ENCODE measurements at regions not wholly inside any gene's neighbourhood (a gene's known extent, or its start where the extent isn't known, plus 50 kb on each side); places are given as distances from the start of the nearest gene placed in this dataset.

DNA sequence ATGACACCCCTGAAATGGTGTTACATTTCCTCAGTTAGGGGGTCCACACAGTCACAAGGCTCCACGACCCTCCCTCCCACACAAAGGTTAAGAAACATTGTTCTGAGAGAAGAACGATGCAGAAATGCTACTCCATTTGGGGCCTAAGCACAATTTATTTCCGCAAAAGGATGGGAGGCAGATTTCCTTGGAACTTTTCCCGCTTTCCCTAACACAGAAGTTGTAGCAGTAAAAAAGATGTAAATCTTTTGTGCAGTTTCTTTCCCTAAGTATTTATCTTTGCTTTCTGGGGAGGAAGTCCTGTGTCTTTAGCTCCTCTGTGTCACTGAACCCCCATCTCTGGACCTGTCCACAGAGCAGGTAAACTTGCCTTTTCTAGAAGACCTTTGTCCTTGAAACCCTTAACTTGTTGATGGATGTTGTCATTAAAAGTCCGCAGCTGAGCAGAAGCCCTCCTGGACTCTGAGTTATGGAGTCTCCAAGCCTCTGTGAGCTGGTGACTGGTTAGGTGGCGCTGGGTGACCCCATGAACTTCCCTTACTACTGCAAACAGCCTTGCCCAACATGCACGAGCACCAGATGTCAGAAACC is 67.2 kb upstream of the SHISA3 start:
- Histone ChIP-seq H4K20me1 (ENCODE audit: insufficient read depth) (no peaks in the 10 kb centered on the region), H3K9me2 (ENCODE audit: insufficient read depth) (no peaks in the 10 kb centered on the region), H3K27ac (no peak overlapping the region), H3F3A (ENCODE audit: insufficient read depth) (no peaks in the 10 kb centered on the region), H3K79me2 (ENCODE audit: insufficient read depth) (no peaks in the 10 kb centered on the region), H3K4me2 (ENCODE audit: unreplicated experiment) (no peak overlapping the region), H3K4me1 (ENCODE audit: insufficient read depth) (no peaks in the 10 kb centered on the region), H3K9ac (no peak overlapping the region), H3K27me3 (replicated peaks; ENCODE audit: insufficient read depth) (no peaks in the 10 kb centered on the region), H3K4me3 (no peak overlapping the region), H2AFZ (no peak overlapping the region), H3K9me3 (ENCODE audit: low read depth) (no peaks in the 10 kb centered on the region), H3K36me3 (ENCODE audit: low read depth) (no peaks in the 10 kb centered on the region)
- TF ChIP-seq EZH2phosphoT487 (IDR thresholded peaks at IDR 0.05; ENCODE audit: insufficient read depth, low read depth) = no peak
- no peak for TF ChIP-seq EZH2 (IDR thresholded peaks at IDR 0.05; ENCODE audit: insufficient read depth, poor library complexity, severe bottlenecking)
- whole genome bisulfite sequencing, 2 experiments (ENCODE audit: low coverage in 1 of 2, low lambda C conversion rate in 2 of 2, missing lambda C conversion rate in 2 of 2) = 26% methylated on average over 7 of the region's 7 CpGs
- DNase-seq = no peak
- in situ Hi-C loops (cut with MboI) = no loop called here

DNA sequence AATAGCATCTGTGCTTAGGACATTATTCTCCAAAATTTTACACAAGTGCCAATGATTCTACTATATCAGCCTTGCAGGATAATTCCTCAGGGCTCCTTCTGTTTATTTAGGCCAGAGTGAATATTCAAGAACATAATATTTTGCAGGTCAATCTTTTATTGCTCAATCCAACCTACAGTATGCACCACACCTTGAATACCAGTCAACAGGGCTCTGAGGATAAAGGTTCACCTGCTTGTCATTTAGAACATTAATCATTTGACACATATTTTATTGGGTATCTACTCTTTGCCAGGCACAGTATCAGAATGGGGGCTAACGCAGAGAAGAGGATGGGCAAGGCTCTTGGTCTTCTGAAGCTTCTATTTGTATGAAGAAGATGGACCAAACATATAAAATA is 66.2 kb upstream of the SHISA3 start:
- Histone ChIP-seq H3K27ac (no peak overlapping the region), H3K4me2 (ENCODE audit: unreplicated experiment) (no peak overlapping the region), H3F3A (ENCODE audit: insufficient read depth) (no peaks in the 10 kb centered on the region), H2AFZ (no peak overlapping the region), H4K20me1 (ENCODE audit: insufficient read depth) (no peaks in the 10 kb centered on the region), H3K79me2 (ENCODE audit: insufficient read depth) (no peaks in the 10 kb centered on the region), H3K9me2 (ENCODE audit: insufficient read depth) (no peaks in the 10 kb centered on the region), H3K4me3 (no peak overlapping the region), H3K4me1 (ENCODE audit: insufficient read depth) (no peaks in the 10 kb centered on the region), H3K36me3 (ENCODE audit: low read depth) (no peaks in the 10 kb centered on the region), H3K9ac (no peak overlapping the region), H3K9me3 (ENCODE audit: low read depth) (no peaks in the 10 kb centered on the region), H3K27me3 (replicated peaks; ENCODE audit: insufficient read depth) (no peaks in the 10 kb centered on the region)
- no peak for TF ChIP-seq EZH2 (IDR thresholded peaks at IDR 0.05; ENCODE audit: insufficient read depth, poor library complexity, severe bottlenecking)
- TF ChIP-seq EZH2phosphoT487 (IDR thresholded peaks at IDR 0.05; ENCODE audit: insufficient read depth, low read depth) = no peak
- in situ Hi-C loops (cut with MboI) = no loop called here
- 52 to 57% methylated on average over 1 of the region's 1 CpG for WGBS, 2 experiments (ENCODE audit: low coverage in 1 of 2, low lambda C conversion rate in 2 of 2, missing lambda C conversion rate in 2 of 2)
- no peak for DNase-seq

DNA sequence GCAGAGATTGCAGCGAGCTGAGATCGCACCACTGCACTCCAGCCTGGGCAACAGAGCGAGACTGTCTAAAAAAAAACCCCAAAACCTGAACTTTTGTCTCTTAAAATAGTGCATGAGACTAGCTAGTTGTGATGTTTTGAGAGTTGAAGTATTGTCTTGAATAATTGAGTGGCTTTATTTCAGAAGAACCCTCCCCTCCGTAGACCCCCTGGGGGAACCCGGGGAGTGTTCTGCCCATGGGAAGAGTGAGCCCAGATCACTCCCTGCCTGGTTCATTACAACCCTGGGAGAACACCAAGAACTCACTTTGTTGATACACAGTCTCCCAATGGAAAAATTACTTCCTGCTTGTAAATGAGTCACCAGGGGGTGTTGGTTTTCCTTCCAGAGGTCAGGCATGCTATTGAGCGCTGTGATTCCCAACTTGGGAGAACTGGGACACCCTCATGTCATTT is 65.3 kb upstream of the SHISA3 start:
- H3K9ac ChIP-seq = no peak overlapping the region
- no peaks in the 10 kb centered on the region for H3K27me3 ChIP-seq (replicated peaks; ENCODE audit: insufficient read depth)
- no peaks in the 10 kb centered on the region for H3K4me1 ChIP-seq (ENCODE audit: insufficient read depth)
- in situ Hi-C loops (cut with MboI) = no loop called here
- no peak overlapping the region for H3K27ac ChIP-seq
- H3K36me3 ChIP-seq (ENCODE audit: low read depth) = no peaks in the 10 kb centered on the region
- WGBS, 2 experiments (ENCODE audit: low coverage in 1 of 2, low lambda C conversion rate in 2 of 2, missing lambda C conversion rate in 2 of 2) = 60 to 69% methylated on average over 6 of the region's 6 CpGs
- H3K9me2 ChIP-seq (ENCODE audit: insufficient read depth) = no peaks in the 10 kb centered on the region
- no peak overlapping the region for H2AFZ ChIP-seq
- no peaks in the 10 kb centered on the region for H3F3A ChIP-seq (ENCODE audit: insufficient read depth)
- TF ChIP-seq EZH2 (IDR thresholded peaks at IDR 0.05; ENCODE audit: insufficient read depth, poor library complexity, severe bottlenecking) (no peak), EZH2phosphoT487 (IDR thresholded peaks at IDR 0.05; ENCODE audit: insufficient read depth, low read depth) (no peak)
- peak; percentile 1 for DNase-seq
- no peaks in the 10 kb centered on the region for H3K79me2 ChIP-seq (ENCODE audit: insufficient read depth)
- H3K9me3 ChIP-seq (ENCODE audit: low read depth) = no peaks in the 10 kb centered on the region
- no peaks in the 10 kb centered on the region for H4K20me1 ChIP-seq (ENCODE audit: insufficient read depth)
- no peak overlapping the region for H3K4me2 ChIP-seq (ENCODE audit: unreplicated experiment)
- H3K4me3 ChIP-seq = no peak overlapping the region

DNA sequence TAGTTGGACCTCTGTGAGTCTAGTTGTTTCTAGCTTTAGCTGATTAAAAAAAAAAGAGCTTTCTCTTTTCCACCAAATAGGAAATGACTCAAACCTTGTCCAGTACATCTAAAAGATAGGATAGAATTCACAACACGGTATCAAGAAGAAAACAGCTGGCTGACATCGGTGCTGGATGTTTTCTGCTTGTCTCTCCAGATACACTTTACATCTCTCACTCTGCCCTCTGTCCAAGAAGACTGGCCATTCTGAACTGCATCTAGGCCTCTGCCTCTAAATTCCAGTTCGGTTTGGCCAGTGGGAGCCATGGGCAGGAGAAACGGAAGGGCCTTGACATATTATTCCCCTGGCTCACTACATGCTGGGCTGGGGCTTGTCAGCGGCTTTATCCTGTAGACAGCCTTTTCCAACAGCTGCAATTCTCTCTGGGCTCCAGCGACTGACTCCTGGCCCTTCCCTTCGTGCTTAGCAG is 57.3 kb upstream of the SHISA3 start:
- Histone ChIP-seq H3K27ac (no peak overlapping the region), H3K4me2 (ENCODE audit: unreplicated experiment) (peak overlapping the region; percentile 11)

More for the DNA sequence above, 57.3 kb upstream of the SHISA3 start:
- 7 to 9% methylated on average over 7 of the region's 7 CpGs for WGBS, 2 experiments (ENCODE audit: low coverage in 1 of 2, low lambda C conversion rate in 2 of 2, missing lambda C conversion rate in 2 of 2)
- H3K36me3 ChIP-seq (ENCODE audit: low read depth) = no peaks in the 10 kb centered on the region
- H3K4me3 ChIP-seq = no peak overlapping the region
- peaks cover 10% of the 10 kb centered on the region; the same call in 1 of the 2 replicates for H3F3A ChIP-seq (ENCODE audit: insufficient read depth)
- no peaks in the 10 kb centered on the region for H3K79me2 ChIP-seq (ENCODE audit: insufficient read depth)
- no peaks in the 10 kb centered on the region for H3K9me3 ChIP-seq (ENCODE audit: low read depth)
- H3K9ac ChIP-seq = no peak overlapping the region
- TF ChIP-seq EZH2phosphoT487 (IDR thresholded peaks at IDR 0.05; ENCODE audit: insufficient read depth, low read depth) (no peak), EZH2 (IDR thresholded peaks at IDR 0.05; ENCODE audit: insufficient read depth, poor library complexity, severe bottlenecking) (no peak)
- in situ Hi-C loops (cut with MboI) = no loop called here
- H2AFZ ChIP-seq = peak overlapping the region; percentile 73
- H3K9me2 ChIP-seq (ENCODE audit: insufficient read depth) = no peaks in the 10 kb centered on the region
- peaks cover 12% of the 10 kb centered on the region; the same call in 1 of the 2 replicates for H3K4me1 ChIP-seq (ENCODE audit: insufficient read depth)
- DNase-seq = peak; percentile 49
- no peaks in the 10 kb centered on the region for H3K27me3 ChIP-seq (replicated peaks; ENCODE audit: insufficient read depth)
- H4K20me1 ChIP-seq (ENCODE audit: insufficient read depth) = no peaks in the 10 kb centered on the region

All from GM23248 (cell line).